ENCODE measurements at regions not wholly inside any gene's neighbourhood (a gene's known extent, or its start where the extent isn't known, plus 50 kb on each side); places are given as distances from the start of the nearest gene placed in this dataset.

GRCh38 chr4:126736133-126736518, 896.6 kb upstream of the INTU start:
- Histone ChIP-seq H3K4me3 (ENCODE audit: low read length) (no peak overlapping the region), H3K9ac (ENCODE audit: low read depth, low read length) (no peak overlapping the region), H3K27ac (ENCODE audit: low read length) (no peak overlapping the region), H3K9me3 (ENCODE audit: insufficient read depth, low read depth, low read length) (no peaks in the 10 kb centered on the region), H3K36me3 (ENCODE audit: insufficient read depth, low read depth, low read length) (no peaks in the 10 kb centered on the region), H3K4me1 (ENCODE audit: insufficient read depth, low read length) (no peaks in the 10 kb centered on the region), H3K27me3 (ENCODE audit: insufficient read depth, low read length) (no peaks in the 10 kb centered on the region)

- Histone ChIP-seq H3K9ac (ENCODE audit: low read depth, low read length) (no peak overlapping the region), H3K36me3 (ENCODE audit: insufficient read depth, low read depth, low read length) (no peaks in the 10 kb centered on the region), H3K27ac (ENCODE audit: low read length) (no peak overlapping the region), H3K4me3 (ENCODE audit: low read length) (no peak overlapping the region), H3K4me1 (ENCODE audit: insufficient read depth, low read length) (no peaks in the 10 kb centered on the region), H3K27me3 (ENCODE audit: insufficient read depth, low read length) (no peaks in the 10 kb centered on the region), H3K9me3 (ENCODE audit: insufficient read depth, low read depth, low read length) (no peaks in the 10 kb centered on the region)
Observed at GRCh38 chr4:126737899-126738526, 894.7 kb upstream of the INTU start.

- Histone ChIP-seq H3K4me1 (ENCODE audit: insufficient read depth, low read length) (no peaks in the 10 kb centered on the region), H3K9me3 (ENCODE audit: insufficient read depth, low read depth, low read length) (no peaks in the 10 kb centered on the region), H3K27me3 (ENCODE audit: insufficient read depth, low read length) (no peaks in the 10 kb centered on the region), H3K9ac (ENCODE audit: low read depth, low read length) (no peak overlapping the region), H3K27ac (ENCODE audit: low read length) (no peak overlapping the region), H3K36me3 (ENCODE audit: insufficient read depth, low read depth, low read length) (no peaks in the 10 kb centered on the region), H3K4me3 (ENCODE audit: low read length) (no peak overlapping the region)
Observed at GRCh38 chr4:126738527-126738923, 894.2 kb upstream of the INTU start.

- H3K27me3 ChIP-seq (ENCODE audit: insufficient read depth, low read length) = no peaks in the 10 kb centered on the region
- no peak overlapping the region for H3K9ac ChIP-seq (ENCODE audit: low read depth, low read length)
- no peaks in the 10 kb centered on the region for H3K4me1 ChIP-seq (ENCODE audit: insufficient read depth, low read length)
- H3K9me3 ChIP-seq (ENCODE audit: insufficient read depth, low read depth, low read length) = no peaks in the 10 kb centered on the region
- H3K27ac ChIP-seq (ENCODE audit: low read length) = no peak overlapping the region
- no peak overlapping the region for H3K4me3 ChIP-seq (ENCODE audit: low read length)
- H3K36me3 ChIP-seq (ENCODE audit: insufficient read depth, low read depth, low read length) = no peaks in the 10 kb centered on the region
Observed at GRCh38 chr4:126738926-126739325, 893.8 kb upstream of the INTU start.

- H3K4me1 ChIP-seq (ENCODE audit: insufficient read depth, low read length) = no peaks in the 10 kb centered on the region
- no peaks in the 10 kb centered on the region for H3K27me3 ChIP-seq (ENCODE audit: insufficient read depth, low read length)
- H3K9ac ChIP-seq (ENCODE audit: low read depth, low read length) = no peak overlapping the region
- no peak overlapping the region for H3K27ac ChIP-seq (ENCODE audit: low read length)
- H3K36me3 ChIP-seq (ENCODE audit: insufficient read depth, low read depth, low read length) = no peaks in the 10 kb centered on the region
- H3K9me3 ChIP-seq (ENCODE audit: insufficient read depth, low read depth, low read length) = no peaks in the 10 kb centered on the region; the same call in 1 of the 2 replicates
- H3K4me3 ChIP-seq (ENCODE audit: low read length) = no peak overlapping the region
Observed at GRCh38 chr4:126740687-126741086, 892.1 kb upstream of the INTU start.

GRCh38 chr4:126742048-126742447, 890.7 kb upstream of the INTU start:
- Histone ChIP-seq H3K27ac (ENCODE audit: low read length) (no peak overlapping the region), H3K9ac (ENCODE audit: low read depth, low read length) (no peak overlapping the region)

GRCh38 chr4:126742885-126743284, 889.9 kb upstream of the INTU start:
- H3K4me1 ChIP-seq (ENCODE audit: insufficient read depth, low read length) = no peaks in the 10 kb centered on the region
- no peaks in the 10 kb centered on the region; the same call in 1 of the 2 replicates for H3K9me3 ChIP-seq (ENCODE audit: insufficient read depth, low read depth, low read length)
- H3K27ac ChIP-seq (ENCODE audit: low read length) = no peak overlapping the region

More at GRCh38 chr4:126742048-126742447, 890.7 kb upstream of the INTU start:
- H3K4me3 ChIP-seq (ENCODE audit: low read length) = no peak overlapping the region
- H3K4me1 ChIP-seq (ENCODE audit: insufficient read depth, low read length) = no peaks in the 10 kb centered on the region
- no peaks in the 10 kb centered on the region for H3K36me3 ChIP-seq (ENCODE audit: insufficient read depth, low read depth, low read length)
- H3K27me3 ChIP-seq (ENCODE audit: insufficient read depth, low read length) = no peaks in the 10 kb centered on the region
- H3K9me3 ChIP-seq (ENCODE audit: insufficient read depth, low read depth, low read length) = no peaks in the 10 kb centered on the region; the same call in 1 of the 2 replicates

GRCh38 chr4:126748736-126749135, 884.0 kb upstream of the INTU start:
- no peaks in the 10 kb centered on the region for H3K4me1 ChIP-seq (ENCODE audit: insufficient read depth, low read length)

More at GRCh38 chr4:126742885-126743284, 889.9 kb upstream of the INTU start:
- H3K9ac ChIP-seq (ENCODE audit: low read depth, low read length) = no peak overlapping the region
- no peak overlapping the region for H3K4me3 ChIP-seq (ENCODE audit: low read length)
- no peaks in the 10 kb centered on the region for H3K36me3 ChIP-seq (ENCODE audit: insufficient read depth, low read depth, low read length)
- H3K27me3 ChIP-seq (ENCODE audit: insufficient read depth, low read length) = no peaks in the 10 kb centered on the region

GRCh38 chr4:126750723-126751122, 882.0 kb upstream of the INTU start:
- no peak overlapping the region for H3K4me3 ChIP-seq (ENCODE audit: low read length)
- H3K27me3 ChIP-seq (ENCODE audit: insufficient read depth, low read length) = no peaks in the 10 kb centered on the region
- H3K9ac ChIP-seq (ENCODE audit: low read depth, low read length) = no peak overlapping the region

More at GRCh38 chr4:126748736-126749135, 884.0 kb upstream of the INTU start:
- no peaks in the 10 kb centered on the region for H3K36me3 ChIP-seq (ENCODE audit: insufficient read depth, low read depth, low read length)
- no peaks in the 10 kb centered on the region for H3K27me3 ChIP-seq (ENCODE audit: insufficient read depth, low read length)
- H3K27ac ChIP-seq (ENCODE audit: low read length) = no peak overlapping the region
- H3K9me3 ChIP-seq (ENCODE audit: insufficient read depth, low read depth, low read length) = no peaks in the 10 kb centered on the region; the same call in 1 of the 2 replicates
- H3K9ac ChIP-seq (ENCODE audit: low read depth, low read length) = no peak overlapping the region
- H3K4me3 ChIP-seq (ENCODE audit: low read length) = no peak overlapping the region

GRCh38 chr4:126752126-126752525, 880.6 kb upstream of the INTU start:
- Histone ChIP-seq H3K9ac (ENCODE audit: low read depth, low read length) (no peak overlapping the region), H3K4me3 (ENCODE audit: low read length) (no peak overlapping the region), H3K27ac (ENCODE audit: low read length) (no peak overlapping the region), H3K27me3 (ENCODE audit: insufficient read depth, low read length) (no peaks in the 10 kb centered on the region), H3K36me3 (ENCODE audit: insufficient read depth, low read depth, low read length) (no peaks in the 10 kb centered on the region), H3K4me1 (ENCODE audit: insufficient read depth, low read length) (no peaks in the 10 kb centered on the region), H3K9me3 (ENCODE audit: insufficient read depth, low read depth, low read length) (no peaks in the 10 kb centered on the region)

More at GRCh38 chr4:126750723-126751122, 882.0 kb upstream of the INTU start:
- Histone ChIP-seq H3K36me3 (ENCODE audit: insufficient read depth, low read depth, low read length) (no peaks in the 10 kb centered on the region), H3K4me1 (ENCODE audit: insufficient read depth, low read length) (no peaks in the 10 kb centered on the region), H3K9me3 (ENCODE audit: insufficient read depth, low read depth, low read length) (no peaks in the 10 kb centered on the region), H3K27ac (ENCODE audit: low read length) (no peak overlapping the region)

GRCh38 chr4:126752702-126753101, 880.1 kb upstream of the INTU start:
- Histone ChIP-seq H3K4me1 (ENCODE audit: insufficient read depth, low read length) (no peaks in the 10 kb centered on the region), H3K27ac (ENCODE audit: low read length) (no peak overlapping the region), H3K36me3 (ENCODE audit: insufficient read depth, low read depth, low read length) (no peaks in the 10 kb centered on the region), H3K9me3 (ENCODE audit: insufficient read depth, low read depth, low read length) (no peaks in the 10 kb centered on the region), H3K4me3 (ENCODE audit: low read length) (no peak overlapping the region), H3K9ac (ENCODE audit: low read depth, low read length) (no peak overlapping the region), H3K27me3 (ENCODE audit: insufficient read depth, low read length) (no peaks in the 10 kb centered on the region)

GRCh38 chr4:126753592-126753991, 879.2 kb upstream of the INTU start:
- Histone ChIP-seq H3K36me3 (ENCODE audit: insufficient read depth, low read depth, low read length) (no peaks in the 10 kb centered on the region), H3K27ac (ENCODE audit: low read length) (no peak overlapping the region), H3K9ac (ENCODE audit: low read depth, low read length) (no peak overlapping the region), H3K9me3 (ENCODE audit: insufficient read depth, low read depth, low read length) (no peaks in the 10 kb centered on the region), H3K4me1 (ENCODE audit: insufficient read depth, low read length) (no peaks in the 10 kb centered on the region), H3K27me3 (ENCODE audit: insufficient read depth, low read length) (no peaks in the 10 kb centered on the region), H3K4me3 (ENCODE audit: low read length) (no peak overlapping the region)

Measured in iPS-20b (cell line).